PFSK-1 (cell line): ENCODE measurements at regions not wholly inside any gene's neighbourhood (a gene's known extent, or its start where the extent isn't known, plus 50 kb on each side); places are given as distances from the start of the nearest gene placed in this dataset.

ENCODE experiments used
- FOXP2 ChIP-seq: optimal IDR thresholded peaks from 2 replicates; pipeline ENCODE3; 2011; ENCODE audit warnings: borderline replicate concordance, control low read depth, inconsistent platforms; ENCODE audit not compliant: insufficient read depth; ENCODE audit errors: extremely low read length, extremely low read depth
- POLR2AphosphoS5 ChIP-seq: IDR thresholded peaks from 2 replicates; pipeline ENCODE4 v1.6.1; 2012; ENCODE audit warnings: low read depth, mild to moderate bottlenecking, control low read depth, low read length, moderate library complexity
- SIN3A ChIP-seq: IDR thresholded peaks from 2 replicates; pipeline ENCODE4 v1.6.1; 2012; ENCODE audit warnings: mild to moderate bottlenecking, low read length, moderate library complexity, borderline replicate concordance; ENCODE audit not compliant: insufficient read depth
- TAF1 ChIP-seq: IDR thresholded peaks from 2 replicates; pipeline ENCODE4 v1.6.1; 2012; ENCODE audit warnings: low read length, control low read depth, borderline replicate concordance; ENCODE audit not compliant: insufficient read depth
- TF ChIP-seq, protein P1 (sequence below), 2 experiments: IDR thresholded peaks; 2 replicates each; pipeline versions ENCODE4 v1.6.1 to v1.8.0; 2011 to 2012; ENCODE audit warnings: low read depth in 2 of 2, low read length in 2 of 2, control low read depth in 1 of 2, inconsistent platforms in 1 of 2, mild to moderate bottlenecking in 1 of 2, moderate library complexity in 1 of 2; ENCODE audit not compliant: insufficient read depth in 1 of 2

DNA sequence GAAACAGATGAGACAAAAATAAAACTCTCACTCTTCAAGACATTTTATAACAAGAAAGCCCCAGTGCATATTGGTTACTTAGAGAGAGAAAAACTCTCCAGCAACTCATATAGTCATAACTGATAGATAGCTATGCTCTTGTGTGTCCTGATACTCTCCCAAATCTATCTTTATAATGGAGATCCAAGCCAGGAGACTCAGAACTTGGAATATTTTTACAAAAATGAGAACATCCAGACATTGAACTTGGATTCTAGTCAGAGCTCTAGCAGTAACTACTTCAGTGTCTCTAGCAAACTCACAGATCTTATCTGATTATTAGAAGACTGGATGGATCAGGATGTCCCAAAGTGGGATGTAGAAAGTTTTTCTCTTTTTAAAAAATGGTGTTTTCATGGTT is 412.7 kb upstream of the BRINP1 start:
- TF ChIP-seq POLR2AphosphoS5 = no peak
- no peak for TF ChIP-seq TAF1
- no peak for TF ChIP-seq SIN3A
- TF ChIP-seq FOXP2 = no peak
- TF ChIP-seq, protein P1, sequence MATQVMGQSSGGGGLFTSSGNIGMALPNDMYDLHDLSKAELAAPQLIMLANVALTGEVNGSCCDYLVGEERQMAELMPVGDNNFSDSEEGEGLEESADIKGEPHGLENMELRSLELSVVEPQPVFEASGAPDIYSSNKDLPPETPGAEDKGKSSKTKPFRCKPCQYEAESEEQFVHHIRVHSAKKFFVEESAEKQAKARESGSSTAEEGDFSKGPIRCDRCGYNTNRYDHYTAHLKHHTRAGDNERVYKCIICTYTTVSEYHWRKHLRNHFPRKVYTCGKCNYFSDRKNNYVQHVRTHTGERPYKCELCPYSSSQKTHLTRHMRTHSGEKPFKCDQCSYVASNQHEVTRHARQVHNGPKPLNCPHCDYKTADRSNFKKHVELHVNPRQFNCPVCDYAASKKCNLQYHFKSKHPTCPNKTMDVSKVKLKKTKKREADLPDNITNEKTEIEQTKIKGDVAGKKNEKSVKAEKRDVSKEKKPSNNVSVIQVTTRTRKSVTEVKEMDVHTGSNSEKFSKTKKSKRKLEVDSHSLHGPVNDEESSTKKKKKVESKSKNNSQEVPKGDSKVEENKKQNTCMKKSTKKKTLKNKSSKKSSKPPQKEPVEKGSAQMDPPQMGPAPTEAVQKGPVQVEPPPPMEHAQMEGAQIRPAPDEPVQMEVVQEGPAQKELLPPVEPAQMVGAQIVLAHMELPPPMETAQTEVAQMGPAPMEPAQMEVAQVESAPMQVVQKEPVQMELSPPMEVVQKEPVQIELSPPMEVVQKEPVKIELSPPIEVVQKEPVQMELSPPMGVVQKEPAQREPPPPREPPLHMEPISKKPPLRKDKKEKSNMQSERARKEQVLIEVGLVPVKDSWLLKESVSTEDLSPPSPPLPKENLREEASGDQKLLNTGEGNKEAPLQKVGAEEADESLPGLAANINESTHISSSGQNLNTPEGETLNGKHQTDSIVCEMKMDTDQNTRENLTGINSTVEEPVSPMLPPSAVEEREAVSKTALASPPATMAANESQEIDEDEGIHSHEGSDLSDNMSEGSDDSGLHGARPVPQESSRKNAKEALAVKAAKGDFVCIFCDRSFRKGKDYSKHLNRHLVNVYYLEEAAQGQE (IDR thresholded peaks at IDR 0.05; ENCODE audit: insufficient read depth in 1 of 2, low read depth in 2 of 2, low read length in 2 of 2) = no peak

DNA sequence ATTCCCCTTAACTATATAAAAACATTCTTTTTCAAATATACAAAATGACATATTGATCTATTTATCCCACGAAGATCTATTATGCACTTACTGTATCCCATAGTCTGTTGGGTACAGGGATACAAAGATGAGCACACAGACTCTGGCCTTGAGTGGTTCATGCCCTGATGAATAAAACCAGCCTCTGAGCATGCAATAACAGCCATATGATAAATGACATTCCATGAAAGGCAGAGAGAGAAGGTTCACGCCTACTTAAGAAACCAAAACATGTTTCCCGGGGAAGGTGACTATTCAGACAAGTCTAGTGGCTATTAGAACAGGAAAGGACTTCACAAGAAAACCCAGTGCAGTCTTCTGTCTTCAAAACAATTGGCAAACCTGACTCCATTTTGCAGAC is 406.2 kb upstream of the BRINP1 start:
- TF ChIP-seq, protein P1 (IDR thresholded peaks at IDR 0.05; ENCODE audit: insufficient read depth in 1 of 2, low read depth in 2 of 2, low read length in 2 of 2) = no peak
- no peak for TF ChIP-seq TAF1
- TF ChIP-seq FOXP2 = no peak
- no peak for TF ChIP-seq POLR2AphosphoS5

DNA sequence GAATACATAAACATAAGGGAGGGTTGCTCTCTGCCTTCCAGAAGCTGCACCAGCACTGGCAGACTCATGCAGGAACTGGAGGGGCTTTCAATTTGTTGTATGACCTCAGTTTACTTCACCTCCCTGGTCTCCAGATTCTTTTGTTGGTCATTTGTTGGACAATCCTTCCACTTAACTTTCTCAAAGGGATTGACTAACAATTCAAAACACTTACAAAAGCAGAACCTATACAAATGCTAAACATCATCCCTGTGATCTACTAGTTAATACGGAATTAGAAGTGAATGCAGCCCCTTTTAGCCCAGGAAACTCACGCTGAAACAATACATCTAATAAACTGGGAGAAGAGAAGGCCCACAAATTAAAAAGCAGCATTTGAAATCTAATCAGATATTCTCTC is 404.6 kb upstream of the BRINP1 start:
- no peak for TF ChIP-seq FOXP2
- TF ChIP-seq, protein P1 (IDR thresholded peaks at IDR 0.05; ENCODE audit: insufficient read depth in 1 of 2, low read depth in 2 of 2, low read length in 2 of 2) = no peak
- TF ChIP-seq POLR2AphosphoS5 = no peak
- no peak for TF ChIP-seq SIN3A
- no peak for TF ChIP-seq TAF1

DNA sequence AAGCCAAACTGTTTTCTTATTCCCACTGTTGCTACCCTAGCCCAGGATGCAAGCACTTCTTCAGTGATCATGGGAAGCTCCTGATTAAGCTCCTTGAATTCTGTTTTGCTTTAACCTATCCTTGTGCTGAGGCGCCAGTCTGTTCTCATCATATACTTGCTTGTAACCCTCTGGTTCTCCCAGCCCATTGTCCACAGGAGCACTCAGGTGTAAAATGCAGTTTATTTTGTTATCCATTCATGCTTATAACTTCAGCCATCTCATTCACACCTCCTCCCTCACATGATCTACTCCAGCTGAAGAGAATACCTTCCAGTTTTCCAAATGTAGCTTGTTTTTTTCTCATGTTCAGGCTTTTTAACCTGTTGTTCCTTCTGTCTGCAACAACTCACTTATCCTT is 402.1 kb upstream of the BRINP1 start:
- no peak for TF ChIP-seq TAF1
- TF ChIP-seq SIN3A = no peak
- TF ChIP-seq, protein P1 (IDR thresholded peaks at IDR 0.05; ENCODE audit: insufficient read depth in 1 of 2, low read depth in 2 of 2, low read length in 2 of 2) = no peak
- no peak for TF ChIP-seq FOXP2
- no peak for TF ChIP-seq POLR2AphosphoS5

DNA sequence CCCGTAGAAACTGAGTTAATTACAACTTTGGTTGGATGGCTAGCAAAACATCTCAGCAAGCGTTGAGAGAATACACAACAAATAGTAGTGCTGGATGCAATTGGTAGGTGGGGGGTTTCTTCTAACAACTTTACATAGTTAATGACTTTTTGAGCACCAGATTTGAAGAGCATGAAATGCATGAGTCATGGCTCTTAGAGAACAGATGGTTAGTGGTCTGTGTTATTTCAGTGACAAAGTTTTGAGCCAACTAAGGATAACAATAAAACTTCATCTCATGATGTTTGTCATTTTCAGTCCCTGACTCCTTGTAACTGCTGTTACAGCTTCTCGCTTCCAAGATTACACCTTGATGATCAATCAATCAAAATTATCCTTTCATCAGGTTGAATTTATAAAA is 399.0 kb upstream of the BRINP1 start:
- TF ChIP-seq SIN3A (no peak), POLR2AphosphoS5 (no peak), FOXP2 (no peak), TAF1 (no peak)
- TF ChIP-seq, protein P1 (IDR thresholded peaks at IDR 0.05; ENCODE audit: insufficient read depth in 1 of 2, low read depth in 2 of 2, low read length in 2 of 2) = no peak
